ENCODE measurements at regions not wholly inside any gene's neighbourhood (a gene's known extent, or its start where the extent isn't known, plus 50 kb on each side); places are given as distances from the start of the nearest gene placed in this dataset.

DNA sequence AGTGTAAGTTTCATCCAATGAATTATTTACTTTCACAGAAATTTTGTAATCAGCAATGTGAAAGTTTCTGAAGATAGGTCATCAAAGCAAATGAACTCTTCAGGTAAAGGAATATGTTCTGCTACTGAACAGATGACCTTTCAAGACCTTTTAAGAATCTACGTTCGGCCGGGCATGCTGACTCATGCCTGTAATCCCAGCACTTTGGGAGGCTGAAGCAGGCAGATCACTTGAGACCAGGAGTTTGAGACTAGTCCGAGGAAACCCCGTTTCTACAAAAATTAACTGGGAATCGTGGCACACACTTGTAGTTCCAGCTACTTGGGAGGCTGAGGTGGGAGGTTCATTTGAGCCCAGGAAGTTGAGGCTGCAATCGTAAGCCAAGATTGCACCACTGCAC lies 578.4 kb upstream of the COX7C start:
- TF ChIP-seq, protein P1, sequence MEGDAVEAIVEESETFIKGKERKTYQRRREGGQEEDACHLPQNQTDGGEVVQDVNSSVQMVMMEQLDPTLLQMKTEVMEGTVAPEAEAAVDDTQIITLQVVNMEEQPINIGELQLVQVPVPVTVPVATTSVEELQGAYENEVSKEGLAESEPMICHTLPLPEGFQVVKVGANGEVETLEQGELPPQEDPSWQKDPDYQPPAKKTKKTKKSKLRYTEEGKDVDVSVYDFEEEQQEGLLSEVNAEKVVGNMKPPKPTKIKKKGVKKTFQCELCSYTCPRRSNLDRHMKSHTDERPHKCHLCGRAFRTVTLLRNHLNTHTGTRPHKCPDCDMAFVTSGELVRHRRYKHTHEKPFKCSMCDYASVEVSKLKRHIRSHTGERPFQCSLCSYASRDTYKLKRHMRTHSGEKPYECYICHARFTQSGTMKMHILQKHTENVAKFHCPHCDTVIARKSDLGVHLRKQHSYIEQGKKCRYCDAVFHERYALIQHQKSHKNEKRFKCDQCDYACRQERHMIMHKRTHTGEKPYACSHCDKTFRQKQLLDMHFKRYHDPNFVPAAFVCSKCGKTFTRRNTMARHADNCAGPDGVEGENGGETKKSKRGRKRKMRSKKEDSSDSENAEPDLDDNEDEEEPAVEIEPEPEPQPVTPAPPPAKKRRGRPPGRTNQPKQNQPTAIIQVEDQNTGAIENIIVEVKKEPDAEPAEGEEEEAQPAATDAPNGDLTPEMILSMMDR (IDR thresholded peaks at IDR 0.05 in 8 of 11, conservative IDR thresholded peaks at IDR 0.05 in 3 of 11), result no peak
- TF ChIP-seq POLR2AphosphoS5 (IDR thresholded peaks at IDR 0.05), result no peak
